GM23248 (cell line): ENCODE measurements at regions not wholly inside any gene's neighbourhood (a gene's known extent, or its start where the extent isn't known, plus 50 kb on each side); places are given as distances from the start of the nearest gene placed in this dataset.

Experiments
- DNase-seq: peaks from one replicate; pipeline ENCODE4 v3.0.0-alpha.2; 2015
- H2AFZ ChIP-seq: fragments of 200-600 bp; sonication (generic); 2 replicates; pipeline ENCODE4 v1.6.1; 2016; ENCODE audit warnings: antibody characterized with exemption
- H3F3A ChIP-seq: fragments of 200-600 bp; sonication (generic); 2 replicates; pipeline ENCODE4 v1.6.1; 2016; ENCODE audit warnings: mild to moderate bottlenecking, antibody characterized with exemption, mixed run types; ENCODE audit not compliant: insufficient read depth
- H3K27ac ChIP-seq: fragments of 200-600 bp; sonication (generic); 2 replicates; pipeline ENCODE4 v1.5.1; 2016; ENCODE audit warnings: mild to moderate bottlenecking
- H3K27me3 ChIP-seq: fragments of 200-600 bp; sonication (generic); replicated peaks from 2 replicates; pipeline ENCODE4 v1.6.1; 2016; ENCODE audit warnings: mild to moderate bottlenecking; ENCODE audit not compliant: insufficient read depth
- H3K36me3 ChIP-seq: fragments of 200-600 bp; sonication (generic); 2 replicates; pipeline ENCODE4 v1.6.1; 2016; ENCODE audit warnings: low read depth, mild to moderate bottlenecking
- H3K4me1 ChIP-seq: fragments of 200-600 bp; sonication (generic); 2 replicates; pipeline ENCODE4 v1.6.1; 2016; ENCODE audit warnings: mild to moderate bottlenecking; ENCODE audit not compliant: insufficient read depth
- H3K4me2 ChIP-seq: fragments of 200-600 bp; sonication (generic); one replicate; pipeline ENCODE4 v1.6.1; 2016; ENCODE audit warnings: mild to moderate bottlenecking; ENCODE audit not compliant: unreplicated experiment
- H3K4me3 ChIP-seq: fragments of 200-600 bp; sonication (generic); 2 replicates; pipeline ENCODE4 v1.5.1; 2016; ENCODE audit warnings: mild to moderate bottlenecking
- H3K79me2 ChIP-seq: fragments of 200-600 bp; sonication (generic); 2 replicates; pipeline ENCODE4 v1.6.1; 2016; ENCODE audit warnings: mild to moderate bottlenecking; ENCODE audit not compliant: insufficient read depth
- H3K9ac ChIP-seq: fragments of 200-600 bp; sonication (generic); 2 replicates; pipeline ENCODE4 v1.6.1; 2016; ENCODE audit warnings: mild to moderate bottlenecking
- H3K9me2 ChIP-seq: fragments of 200-600 bp; sonication (generic); 2 replicates; pipeline ENCODE4 v1.6.1; 2016; ENCODE audit warnings: mixed run types, mild to moderate bottlenecking, moderate library complexity; ENCODE audit not compliant: insufficient read depth
- H3K9me3 ChIP-seq: fragments of 200-600 bp; sonication (generic); one replicate; pipeline ENCODE4 v1.6.1; 2017; ENCODE audit warnings: low read depth
- H4K20me1 ChIP-seq: fragments of 200-600 bp; sonication (generic); 2 replicates; pipeline ENCODE4 v1.6.0; 2016; ENCODE audit not compliant: insufficient read depth
- EZH2 ChIP-seq: fragments of 200-600 bp; sonication (generic); IDR thresholded peaks from 2 replicates; pipeline ENCODE4 v1.6.1; 2018; ENCODE audit warnings: antibody characterized with exemption, mild to moderate bottlenecking; ENCODE audit not compliant: insufficient read depth, poor library complexity, severe bottlenecking
- EZH2phosphoT487 ChIP-seq: fragments of 200-600 bp; sonication (generic); IDR thresholded peaks from 2 replicates; pipeline ENCODE4 v1.6.1; 2018; ENCODE audit warnings: antibody characterized with exemption, moderate library complexity, mild to moderate bottlenecking, low read depth; ENCODE audit not compliant: insufficient read depth
- WGBS, 2 experiments: methylation state at CpG; one replicate each; pipeline ENCODE4 v1.1.6; 2015 to 2017; ENCODE audit warnings: low lambda C conversion rate in 2 of 2, low coverage in 1 of 2; ENCODE audit errors: missing lambda C conversion rate in 2 of 2; 5-methylcytosine and 5-hydroxymethylcytosine counted together
- in situ Hi-C: fragments of 300-500 bp; cut with MboI; formaldehyde crosslinking; loops from 2 replicates; pipeline ENCODE4 v1.15.0; 2020

- H3F3A ChIP-seq: no peaks in the 10 kb centered on the region
- in situ Hi-C loops: loop anchor here (25.0 kb wide), 2 partner anchors 108 to 308 kb away; no protein-coding TSS in a partner anchor
- peak overlapping the region; percentile 11 for H3K4me2 ChIP-seq
- H3K4me1 ChIP-seq: no peaks in the 10 kb centered on the region; the same call in 1 of the 2 replicates
- H3K27ac ChIP-seq: no peak overlapping the region
- no peak overlapping the region for H3K9ac ChIP-seq
- DNase-seq: peak; percentile 55
- H3K4me3 ChIP-seq: no peak overlapping the region
- H3K79me2 ChIP-seq: no peaks in the 10 kb centered on the region
- H4K20me1 ChIP-seq: no peaks in the 10 kb centered on the region
- H3K9me3 ChIP-seq: no peaks in the 10 kb centered on the region
- 0 out of 2 replicates have a peak overlapping the region, but pooled peaks have one; percentile 13 for H2AFZ ChIP-seq
- H3K36me3 ChIP-seq: no peaks in the 10 kb centered on the region
- WGBS, 2 experiments: 2 to 5% methylated on average over 13 of the region's 13 CpGs
- no peak for TF ChIP-seq EZH2phosphoT487
- TF ChIP-seq EZH2: no peak
- no peaks in the 10 kb centered on the region for H3K9me2 ChIP-seq
- H3K27me3 ChIP-seq: peaks cover 7% of the 10 kb centered on the region; the same call in 1 of the 2 replicates
These were observed 70.0 kb upstream of the SIM2 start for GRCh38 chr21:36628761-36629460.

GRCh38 chr21:36630485-36631206 lies 68.3 kb upstream of the SIM2 start:
- H3K4me2 ChIP-seq: no peak overlapping the region
- peak; percentile 66 for DNase-seq
- H3K79me2 ChIP-seq: no peaks in the 10 kb centered on the region
- H3K9me3 ChIP-seq: no peaks in the 10 kb centered on the region
- H3K9me2 ChIP-seq: no peaks in the 10 kb centered on the region
- H3K4me3 ChIP-seq: no peak overlapping the region
- TF ChIP-seq EZH2 (no peak), EZH2phosphoT487 (no peak)
- no peak overlapping the region for H3K27ac ChIP-seq
- H3K4me1 ChIP-seq: no peaks in the 10 kb centered on the region; the same call in 1 of the 2 replicates
- no peak overlapping the region for H3K9ac ChIP-seq
- WGBS, 2 experiments: 18 to 19% methylated on average over 19 of the region's 19 CpGs
- H3K36me3 ChIP-seq: no peaks in the 10 kb centered on the region
- H3F3A ChIP-seq: no peaks in the 10 kb centered on the region
- no peaks in the 10 kb centered on the region for H4K20me1 ChIP-seq
- in situ Hi-C loops: loop anchor here (25.0 kb wide), 2 partner anchors 107 to 307 kb away; no protein-coding TSS in a partner anchor
- H3K27me3 ChIP-seq: peaks cover 7% of the 10 kb centered on the region; the same call in 1 of the 2 replicates
- no peak overlapping the region for H2AFZ ChIP-seq

- H3K27ac ChIP-seq: no peak overlapping the region
- H3K36me3 ChIP-seq: no peaks in the 10 kb centered on the region
- H3K4me1 ChIP-seq: no peaks in the 10 kb centered on the region
- no peaks in the 10 kb centered on the region for H3K9me2 ChIP-seq
- H3F3A ChIP-seq: no peaks in the 10 kb centered on the region
- no peak overlapping the region for H3K9ac ChIP-seq
- no peak overlapping the region for H3K4me2 ChIP-seq
- H3K9me3 ChIP-seq: peaks cover 10% of the 10 kb centered on the region
- H3K79me2 ChIP-seq: no peaks in the 10 kb centered on the region
- no peak overlapping the region for H2AFZ ChIP-seq
- WGBS, 2 experiments: 23 to 25% methylated on average over 1 of the region's 1 CpG
- peaks cover 10% of the 10 kb centered on the region; the same call in 1 of the 2 replicates for H3K27me3 ChIP-seq
- TF ChIP-seq EZH2phosphoT487: no peak
- no peak for TF ChIP-seq EZH2
- no peaks in the 10 kb centered on the region for H4K20me1 ChIP-seq
- in situ Hi-C loops: loop anchor here (25.0 kb wide), 2 partner anchors 101 to 301 kb away; no protein-coding TSS in a partner anchor
- no peak for DNase-seq
- no peak overlapping the region for H3K4me3 ChIP-seq
These were observed 62.9 kb upstream of the SIM2 start for GRCh38 chr21:36636016-36636415.

- peaks cover 10% of the 10 kb centered on the region; the same call in 1 of the 2 replicates for H3K27me3 ChIP-seq
- TF ChIP-seq EZH2 (no peak), EZH2phosphoT487 (no peak)
- H3K4me1 ChIP-seq: no peaks in the 10 kb centered on the region
- peaks cover 10% of the 10 kb centered on the region for H3K9me3 ChIP-seq
- no peaks in the 10 kb centered on the region for H3K9me2 ChIP-seq
- no peaks in the 10 kb centered on the region for H3K79me2 ChIP-seq
- H3K9ac ChIP-seq: no peak overlapping the region
- no peaks in the 10 kb centered on the region for H4K20me1 ChIP-seq
- H3K4me2 ChIP-seq: no peak overlapping the region
- H2AFZ ChIP-seq: no peak overlapping the region
- no peak for DNase-seq
- no peak overlapping the region for H3K4me3 ChIP-seq
- in situ Hi-C loops: loop anchor here (25.0 kb wide), 2 partner anchors 101 to 301 kb away; no protein-coding TSS in a partner anchor
- WGBS, 2 experiments: 38 to 51% methylated on average over 2 of the region's 2 CpGs
- H3K36me3 ChIP-seq: no peaks in the 10 kb centered on the region
- H3K27ac ChIP-seq: no peak overlapping the region
- H3F3A ChIP-seq: no peaks in the 10 kb centered on the region
These were observed 62.5 kb upstream of the SIM2 start for GRCh38 chr21:36636439-36636838.
